22Rv1 (cell line): ENCODE measurements at regions not wholly inside any gene's neighbourhood (a gene's known extent, or its start where the extent isn't known, plus 50 kb on each side); places are given as distances from the start of the nearest gene placed in this dataset.

ENCODE experiments used
- H3K27ac ChIP-seq: fragments of 450-650 bp; 2 replicates; pipeline ENCODE4 v1.5.1; 2017
- ZFX ChIP-seq: fragments of 450-650 bp; IDR thresholded peaks from 2 replicates; pipeline ENCODE4 v1.6.1; 2017; ENCODE audit warnings: antibody characterized with exemption, borderline replicate concordance
- TF ChIP-seq, protein P1 (sequence below): fragments of 450-650 bp; IDR thresholded peaks from 2 replicates; pipeline ENCODE4 v1.5.1; 2017; ENCODE audit warnings: mild to moderate bottlenecking

DNA sequence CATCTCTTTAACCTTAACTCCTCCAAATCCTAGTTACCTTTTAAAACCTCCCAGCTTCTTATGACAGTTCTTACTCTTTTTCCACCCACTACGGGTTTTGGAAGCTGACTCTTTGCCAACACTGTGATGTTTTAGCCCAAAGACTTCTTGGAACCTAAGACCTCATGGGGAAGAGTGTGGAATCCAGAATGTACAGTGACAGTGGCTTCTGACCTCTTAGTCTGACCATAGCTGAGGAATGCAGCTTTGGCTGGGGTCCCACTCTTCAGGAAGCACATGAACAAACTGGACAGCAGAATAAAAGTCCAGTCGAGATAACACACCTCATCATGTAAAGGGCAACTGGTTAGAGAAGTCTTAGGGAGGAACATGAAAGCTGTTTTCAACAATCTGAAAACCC is 161.1 kb upstream of the PKDCC start:
- no peak for TF ChIP-seq ZFX
- TF ChIP-seq, protein P1, sequence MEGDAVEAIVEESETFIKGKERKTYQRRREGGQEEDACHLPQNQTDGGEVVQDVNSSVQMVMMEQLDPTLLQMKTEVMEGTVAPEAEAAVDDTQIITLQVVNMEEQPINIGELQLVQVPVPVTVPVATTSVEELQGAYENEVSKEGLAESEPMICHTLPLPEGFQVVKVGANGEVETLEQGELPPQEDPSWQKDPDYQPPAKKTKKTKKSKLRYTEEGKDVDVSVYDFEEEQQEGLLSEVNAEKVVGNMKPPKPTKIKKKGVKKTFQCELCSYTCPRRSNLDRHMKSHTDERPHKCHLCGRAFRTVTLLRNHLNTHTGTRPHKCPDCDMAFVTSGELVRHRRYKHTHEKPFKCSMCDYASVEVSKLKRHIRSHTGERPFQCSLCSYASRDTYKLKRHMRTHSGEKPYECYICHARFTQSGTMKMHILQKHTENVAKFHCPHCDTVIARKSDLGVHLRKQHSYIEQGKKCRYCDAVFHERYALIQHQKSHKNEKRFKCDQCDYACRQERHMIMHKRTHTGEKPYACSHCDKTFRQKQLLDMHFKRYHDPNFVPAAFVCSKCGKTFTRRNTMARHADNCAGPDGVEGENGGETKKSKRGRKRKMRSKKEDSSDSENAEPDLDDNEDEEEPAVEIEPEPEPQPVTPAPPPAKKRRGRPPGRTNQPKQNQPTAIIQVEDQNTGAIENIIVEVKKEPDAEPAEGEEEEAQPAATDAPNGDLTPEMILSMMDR = no peak
- no peak overlapping the region for H3K27ac ChIP-seq

DNA sequence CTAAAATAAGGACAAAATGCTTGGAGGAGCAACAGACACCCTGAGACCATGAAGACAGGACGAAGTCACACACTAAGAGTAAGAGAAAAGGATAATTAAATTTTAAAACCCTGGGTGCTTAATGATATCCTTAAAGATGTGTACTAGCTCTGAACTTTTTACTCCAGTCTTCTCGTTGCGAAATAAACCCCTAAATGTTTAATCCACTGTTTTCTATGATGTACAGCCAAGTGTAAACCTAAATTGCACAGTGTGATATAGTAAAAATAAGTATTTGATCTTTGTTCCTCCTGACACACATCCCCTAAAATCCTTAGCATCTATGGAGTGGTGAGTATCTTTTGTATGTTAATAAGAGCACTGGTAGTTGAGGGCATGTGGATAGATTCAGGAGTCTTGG is 157.5 kb upstream of the PKDCC start:
- H3K27ac ChIP-seq = no peak overlapping the region
- TF ChIP-seq, protein P1 = no peak
- TF ChIP-seq ZFX = no peak

DNA sequence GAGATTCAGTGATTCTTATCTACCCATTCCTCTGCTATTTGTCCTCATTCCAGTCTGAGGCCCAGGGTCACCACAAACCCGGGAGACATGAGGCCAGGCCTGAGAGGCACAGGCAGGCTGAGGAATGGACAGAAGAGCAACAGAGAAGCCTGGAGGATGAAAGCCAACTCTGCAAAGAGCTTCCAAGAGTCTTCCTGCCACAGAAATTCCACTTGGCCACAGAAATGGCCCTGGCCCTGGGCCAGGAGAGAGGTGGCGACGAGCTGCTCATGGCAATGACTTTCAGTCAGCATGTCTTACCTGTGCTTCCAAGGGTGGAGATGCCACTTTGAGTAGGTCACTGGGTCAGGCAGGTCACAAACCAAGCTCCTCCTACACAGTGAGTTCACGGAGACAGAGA is 155.3 kb upstream of the PKDCC start:
- no peak for TF ChIP-seq ZFX
- TF ChIP-seq, protein P1 = no peak
- no peak overlapping the region for H3K27ac ChIP-seq

DNA sequence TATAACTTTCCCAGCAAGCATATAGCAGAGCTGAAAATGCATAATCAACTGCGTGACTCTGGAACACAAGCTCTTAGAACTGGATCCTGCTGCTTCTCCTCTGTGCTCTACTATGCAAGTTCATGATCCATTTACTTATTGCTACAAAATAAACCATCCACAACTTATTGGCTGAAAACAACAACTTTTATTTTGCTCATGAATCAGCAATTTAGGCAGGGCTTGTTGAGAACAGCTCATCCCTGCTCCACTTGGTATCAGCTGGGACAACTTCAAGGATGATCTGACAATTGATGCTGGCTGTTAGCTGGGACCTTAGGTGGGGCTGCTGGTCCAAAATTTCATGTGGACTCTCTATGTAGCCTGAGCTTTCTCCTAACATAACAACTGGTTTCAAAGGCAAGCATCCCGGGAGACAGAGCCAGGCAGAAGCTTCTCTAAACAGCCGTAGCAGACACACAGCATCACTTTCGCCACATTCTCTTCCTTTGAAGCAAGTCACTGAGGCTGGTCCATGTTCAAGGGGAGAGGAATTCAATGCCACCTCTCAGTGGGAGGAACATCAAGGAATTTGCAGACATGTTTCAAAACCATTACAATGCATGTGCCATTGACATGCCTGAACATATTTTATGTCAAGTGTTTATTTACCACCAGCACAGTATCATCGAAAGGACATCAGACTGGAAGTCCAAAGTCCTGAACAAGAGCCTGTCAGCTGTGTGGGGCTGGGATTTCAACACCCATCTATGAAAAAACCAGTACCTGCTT is 153.1 kb upstream of the PKDCC start:
- H3K27ac ChIP-seq = no peak overlapping the region
- TF ChIP-seq ZFX = no peak
- TF ChIP-seq, protein P1 = no peak

DNA sequence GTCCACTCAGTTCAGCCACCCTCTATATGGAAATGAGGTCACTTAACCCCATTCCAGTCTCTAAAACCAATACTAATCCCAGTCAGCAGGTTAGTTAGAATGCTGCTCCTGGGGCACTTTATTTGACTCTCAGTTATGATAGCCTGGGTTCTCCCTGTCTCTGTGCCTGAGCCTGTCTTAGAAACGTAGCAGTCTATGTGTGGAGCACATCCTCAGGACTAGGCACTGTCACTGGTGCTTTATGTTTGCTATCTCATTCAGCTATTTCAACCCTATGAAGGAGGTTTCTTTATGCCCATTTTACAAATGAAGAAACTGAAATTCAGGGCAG is 152.5 kb upstream of the PKDCC start:
- H3K27ac ChIP-seq = no peak overlapping the region
- TF ChIP-seq, protein P1 = no peak
- TF ChIP-seq ZFX = no peak

DNA sequence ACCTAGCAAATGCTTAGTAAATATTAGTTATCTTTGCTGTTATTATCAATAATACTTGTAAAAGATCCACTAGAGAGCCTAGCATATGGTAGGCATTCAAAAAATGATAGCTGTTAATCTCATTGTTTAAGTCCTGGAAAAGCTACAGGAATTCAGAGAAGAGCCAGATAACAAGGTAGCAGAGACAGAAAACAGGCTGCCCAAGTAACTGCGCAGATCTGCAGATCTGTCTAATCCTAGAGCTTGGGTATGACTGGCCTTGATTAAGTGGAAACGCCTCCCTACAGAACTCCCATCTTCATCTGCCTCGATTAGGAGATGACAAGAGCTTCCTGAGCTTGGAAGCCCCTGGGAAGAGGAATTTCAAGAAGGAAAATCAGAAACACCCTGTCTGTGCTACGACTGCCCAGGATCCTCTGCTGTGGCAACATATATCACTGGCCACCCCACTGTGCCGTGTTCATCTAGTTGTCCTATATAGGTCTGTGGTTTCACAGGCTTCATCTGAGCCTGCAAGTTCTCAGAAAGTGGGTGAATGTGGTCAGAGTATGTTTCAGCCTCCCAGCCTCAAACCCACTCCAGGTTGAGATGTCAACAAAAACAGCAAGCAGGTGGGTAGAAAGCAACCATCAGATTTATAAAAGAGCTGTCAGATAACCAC is 151.5 kb upstream of the PKDCC start:
- TF ChIP-seq, protein P1 = no peak
- TF ChIP-seq ZFX = no peak
- no peak overlapping the region for H3K27ac ChIP-seq

DNA sequence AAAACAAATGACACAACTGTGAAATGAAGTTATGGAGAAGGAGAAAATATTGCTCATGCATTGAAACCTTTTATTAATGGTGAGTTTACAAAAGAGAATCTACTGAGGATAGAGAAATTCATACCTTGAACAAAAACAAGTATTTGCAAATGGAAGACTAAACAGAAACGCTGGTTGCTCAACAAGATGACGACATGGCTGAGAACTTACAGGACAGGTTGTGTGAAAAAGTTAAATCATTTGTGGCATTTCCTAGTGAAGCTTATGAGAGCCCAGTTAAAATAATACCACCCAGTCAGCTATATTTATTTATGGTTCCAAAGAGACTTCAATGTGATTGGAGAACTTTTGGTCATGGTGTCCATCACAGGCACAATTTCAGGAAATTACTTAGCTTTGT is 148.6 kb upstream of the PKDCC start:
- H3K27ac ChIP-seq = no peak overlapping the region
- TF ChIP-seq ZFX = no peak
- TF ChIP-seq, protein P1 = no peak
